GM12892 (cell line): ENCODE measurements at regions not wholly inside any gene's neighbourhood (a gene's known extent, or its start where the extent isn't known, plus 50 kb on each side); places are given as distances from the start of the nearest gene placed in this dataset.

Source experiments
- POLR2A ChIP-seq: IDR thresholded peaks from 2 replicates; pipeline ENCODE4 v1.6.1; 2011; ENCODE audit warnings: low read depth, low read length, control low read depth
- POLR2AphosphoS5 ChIP-seq: IDR thresholded peaks from 2 replicates; pipeline ENCODE4 v1.6.1; 2011; ENCODE audit warnings: low read depth, low read length, control low read depth

- TF ChIP-seq POLR2AphosphoS5 (no peak), POLR2A (no peak)
Observed at GRCh38 chr1:34427170-34427569, 250.5 kb downstream of the C1orf94 start.
